Kidney (tissue), 13 donors: ENCODE measurements at regions not wholly inside any gene's neighbourhood (a gene's known extent, or its start where the extent isn't known, plus 50 kb on each side); places are given as distances from the start of the nearest gene placed in this dataset.
A peak's percentile ranks its signal among the peaks of the same experiment; 100 is the strongest.

Source experiments
- DNase-seq, 5 donors: peaks; one replicate each; pipeline ENCODE4 v3.0.0-alpha.2; 2013 to 2020
- FAIRE-seq: peaks from 2 replicates; lab custom pipeline; 2012; peaks lifted over from hg19 to GRCh38; lab: Jason Lieb, UNC
- H3K27ac ChIP-seq, 2 donors: one replicate each; pipeline ENCODE4 v1.7.0; 2013; ENCODE audit warnings: low read depth in 2 of 2, low read length in 2 of 2, inconsistent platforms in 1 of 2
- H3K27me3 ChIP-seq: one replicate; pipeline ENCODE4 v1.7.1; 2013; ENCODE audit warnings: low read length, inconsistent platforms; ENCODE audit not compliant: control insufficient read depth, insufficient read depth
- H3K36me3 ChIP-seq, 3 donors: one replicate each; pipeline versions ENCODE4 v1.7.0 to v1.7.1; 2013; ENCODE audit warnings: low read length in 3 of 3, control low read depth in 1 of 3, inconsistent platforms in 1 of 3; ENCODE audit not compliant: insufficient read depth in 3 of 3, control insufficient read depth in 2 of 3
- H3K4me1 ChIP-seq, 3 donors: one replicate each; pipeline versions ENCODE4 v1.7.0 to v1.7.1; 2013; ENCODE audit warnings: low read length in 3 of 3, inconsistent platforms in 1 of 3, low read depth in 1 of 3; ENCODE audit not compliant: control insufficient read depth in 2 of 3, insufficient read depth in 2 of 3
- H3K4me3 ChIP-seq, 3 donors: one replicate each; pipeline versions ENCODE4 v1.7.0 to v1.8.1; 2013; ENCODE audit warnings: low read length in 3 of 3, control low read depth in 1 of 3, inconsistent platforms in 1 of 3
- H3K9ac ChIP-seq, 3 donors: one replicate each; pipeline versions ENCODE4 v1.7.0 to v1.7.1; 2013; ENCODE audit warnings: low read length in 3 of 3, control low read depth in 1 of 3, inconsistent platforms in 1 of 3
- H3K9me3 ChIP-seq, 3 donors: one replicate each; pipeline versions ENCODE4 v1.7.0 to v1.7.1; 2013; ENCODE audit warnings: low read length in 3 of 3, control low read depth in 1 of 3, inconsistent platforms in 1 of 3; ENCODE audit not compliant: control insufficient read depth in 2 of 3, insufficient read depth in 1 of 3
- CTCF ChIP-seq: IDR thresholded peaks from 3 replicates; pipeline ENCODE4 v1.5.1; 2012; ENCODE audit warnings: mild to moderate bottlenecking, moderate library complexity, borderline replicate concordance; ENCODE audit not compliant: insufficient read depth; ENCODE audit errors: extremely low read depth
- intact Hi-C: fragments of 100-400 bp; cut with DNase I; formaldehyde crosslinking; loops from one replicate; pipeline ENCODE4 v1.11.1; 2022
- donor health status: control.
- donor health status: control.
- donor health status: control.
- donor health status: control.
- donor health status: control.
- donor health status: DM: yes; HTN: yes; CAD: no.
- donor health status: Normal renal cell carcinoma (clear cell type).

GRCh38 chr11:19444231-19444630 is 203.5 kb upstream of the E2F8 start:
- DNase-seq (no peak), FAIRE-seq (no peak)
- no peaks in the 10 kb centered on the region for H3K4me1 ChIP-seq
- H3K36me3 ChIP-seq, result no peaks in the 10 kb centered on the region
- no peak overlapping the region for H3K27ac ChIP-seq
- intact Hi-C loops, result no loop called here
- H3K9ac ChIP-seq, result no peak overlapping the region
- H3K9me3 ChIP-seq, result no peaks in the 10 kb centered on the region
- no peaks in the 10 kb centered on the region for H3K27me3 ChIP-seq
- no peak for TF ChIP-seq CTCF
- H3K4me3 ChIP-seq, result no peak overlapping the region

- FAIRE-seq (no peak), DNase-seq (no peak)
- peak overlapping the region in 1 of 2 donors; percentile 45 for H3K27ac ChIP-seq
- no peak overlapping the region for H3K4me3 ChIP-seq
- H3K27me3 ChIP-seq, result no peaks in the 10 kb centered on the region
- H3K9ac ChIP-seq, result no peak overlapping the region
- no peak for TF ChIP-seq CTCF
- intact Hi-C loops, result no loop called here
- H3K36me3 ChIP-seq, result no peaks in the 10 kb centered on the region
- H3K9me3 ChIP-seq, result no peaks in the 10 kb centered on the region
- H3K4me1 ChIP-seq, result no peaks in the 10 kb centered on the region
Measured at GRCh38 chr11:19442554-19442910, 201.8 kb upstream of the E2F8 start.

DNA sequence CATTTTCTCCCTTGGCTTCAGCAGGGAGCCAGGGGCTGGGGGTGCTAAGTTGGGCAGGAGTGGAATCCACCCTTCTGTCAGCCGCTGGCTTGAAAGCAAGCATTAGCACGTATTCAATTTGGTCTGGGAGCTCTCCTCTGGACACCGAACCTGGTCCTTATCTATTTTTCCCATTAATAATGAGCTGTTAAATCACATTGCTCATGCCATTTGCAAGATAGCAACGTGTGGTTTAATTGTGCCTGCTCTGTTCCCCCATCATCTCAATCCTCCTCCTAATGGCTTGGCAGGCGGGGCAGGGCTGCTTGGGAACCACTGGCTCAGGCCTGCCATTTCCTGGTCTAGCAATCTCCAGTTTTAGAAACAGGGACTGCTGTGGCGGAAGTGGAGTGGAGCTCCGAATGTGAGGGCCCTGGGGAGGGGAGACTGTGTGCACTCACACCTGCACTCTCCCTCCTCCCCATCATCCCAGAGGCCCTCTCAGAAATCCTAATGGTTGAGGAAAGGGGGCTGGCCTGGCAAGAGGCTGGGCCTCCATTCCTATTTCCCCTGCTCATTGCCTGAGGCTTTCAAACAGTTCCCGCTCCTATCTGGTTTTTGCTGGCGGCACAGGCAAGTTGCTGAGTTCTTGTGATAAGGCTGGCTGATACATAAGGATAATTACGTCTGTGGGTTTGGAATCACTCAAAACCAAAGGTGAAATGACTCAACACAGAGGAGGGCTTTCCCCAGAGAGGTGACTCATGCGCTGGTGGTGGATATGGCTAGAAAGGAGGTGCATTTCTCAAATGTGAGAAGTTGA is 201.2 kb upstream of the E2F8 start:
- Histone ChIP-seq H3K4me3 (no peak overlapping the region), H3K36me3 (no peaks in the 10 kb centered on the region), H3K9ac (no peak overlapping the region), H3K27me3 (no peaks in the 10 kb centered on the region), H3K9me3 (no peaks in the 10 kb centered on the region), H3K27ac (peak overlapping the region; percentile 15 to 45), H3K4me1 (no peaks in the 10 kb centered on the region)
- TF ChIP-seq CTCF, result no peak
- peak in 4 of 5 donors; percentile 8 to 66 (median 33) for DNase-seq
- intact Hi-C loops, result no loop called here
- no peak for FAIRE-seq
